OCI-LY3 (cell line): ENCODE measurements at regions not wholly inside any gene's neighbourhood (a gene's known extent, or its start where the extent isn't known, plus 50 kb on each side); places are given as distances from the start of the nearest gene placed in this dataset.

ENCODE experiments used
- EZH2phosphoT487 ChIP-seq: fragments of 200-600 bp; shearing (Covaris generic); IDR thresholded peaks from 2 replicates; pipeline ENCODE4 v1.6.1; 2018; ENCODE audit warnings: antibody characterized with exemption, mixed run types, low read depth
- TF ChIP-seq, protein P1 (sequence below): fragments of 200-600, 300-600 bp; sonication (generic); IDR thresholded peaks from 2 replicates; pipeline ENCODE4 v1.5.1; 2014; ENCODE audit warnings: antibody characterized with exemption, low read length, low read depth

DNA sequence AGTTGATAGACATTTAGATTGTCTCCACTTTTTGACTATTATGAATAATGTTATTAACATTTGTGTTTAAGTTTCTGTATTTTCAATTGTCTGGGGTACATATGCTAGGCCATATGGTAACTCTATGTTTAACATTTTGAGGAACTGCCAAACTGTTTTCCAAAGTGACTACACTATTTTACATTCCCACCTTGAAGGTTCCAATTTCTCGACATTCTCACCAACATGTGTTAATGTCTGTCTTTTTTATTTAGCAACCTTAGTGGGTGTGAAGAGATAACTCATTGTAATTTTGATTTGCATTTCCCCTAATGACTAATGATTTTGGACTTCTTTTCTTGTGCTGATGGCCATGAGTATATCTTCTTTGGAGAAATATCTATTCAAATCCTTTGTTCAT, 832.4 kb downstream of the DNAJB9 start:
- TF ChIP-seq, protein P1, sequence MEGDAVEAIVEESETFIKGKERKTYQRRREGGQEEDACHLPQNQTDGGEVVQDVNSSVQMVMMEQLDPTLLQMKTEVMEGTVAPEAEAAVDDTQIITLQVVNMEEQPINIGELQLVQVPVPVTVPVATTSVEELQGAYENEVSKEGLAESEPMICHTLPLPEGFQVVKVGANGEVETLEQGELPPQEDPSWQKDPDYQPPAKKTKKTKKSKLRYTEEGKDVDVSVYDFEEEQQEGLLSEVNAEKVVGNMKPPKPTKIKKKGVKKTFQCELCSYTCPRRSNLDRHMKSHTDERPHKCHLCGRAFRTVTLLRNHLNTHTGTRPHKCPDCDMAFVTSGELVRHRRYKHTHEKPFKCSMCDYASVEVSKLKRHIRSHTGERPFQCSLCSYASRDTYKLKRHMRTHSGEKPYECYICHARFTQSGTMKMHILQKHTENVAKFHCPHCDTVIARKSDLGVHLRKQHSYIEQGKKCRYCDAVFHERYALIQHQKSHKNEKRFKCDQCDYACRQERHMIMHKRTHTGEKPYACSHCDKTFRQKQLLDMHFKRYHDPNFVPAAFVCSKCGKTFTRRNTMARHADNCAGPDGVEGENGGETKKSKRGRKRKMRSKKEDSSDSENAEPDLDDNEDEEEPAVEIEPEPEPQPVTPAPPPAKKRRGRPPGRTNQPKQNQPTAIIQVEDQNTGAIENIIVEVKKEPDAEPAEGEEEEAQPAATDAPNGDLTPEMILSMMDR, result no peak
- TF ChIP-seq EZH2phosphoT487, result no peak
